ENCODE measurements at regions not wholly inside any gene's neighbourhood (a gene's known extent, or its start where the extent isn't known, plus 50 kb on each side); places are given as distances from the start of the nearest gene placed in this dataset.

DNA sequence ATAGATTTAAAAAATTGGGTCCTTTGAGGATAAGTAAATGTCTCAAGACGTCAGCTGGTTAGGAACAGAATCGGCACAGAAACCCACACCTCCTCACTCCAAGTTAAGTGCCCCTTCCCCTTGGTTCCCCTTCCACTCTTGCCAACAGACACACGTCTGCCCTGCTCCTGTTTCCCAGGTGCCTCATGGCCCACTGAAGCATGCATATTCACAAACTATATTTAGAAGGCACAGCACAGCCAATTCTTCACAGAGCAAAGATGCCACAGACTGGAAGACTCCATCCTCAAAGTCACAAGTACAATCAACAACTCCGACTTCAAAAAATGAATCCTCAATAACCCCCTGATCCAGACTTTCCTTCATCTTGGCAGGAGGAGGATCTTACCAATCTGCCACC is 295.4 kb upstream of the NR2F2 start:
- TF ChIP-seq TAF1 (IDR thresholded peaks at IDR 0.05; ENCODE audit: low read depth, low read length) (no peak), POLR2A (IDR thresholded peaks at IDR 0.05; ENCODE audit: low read depth, low read length) (no peak), POLR2AphosphoS5 (IDR thresholded peaks at IDR 0.05; ENCODE audit: low read depth, low read length) (no peak)

Measured in GM12891 (cell line).